Cardiac fibroblast (primary cell): ENCODE measurements at regions not wholly inside any gene's neighbourhood (a gene's known extent, or its start where the extent isn't known, plus 50 kb on each side); places are given as distances from the start of the nearest gene placed in this dataset.

ENCODE experiments used
- DNase-seq, 2 donors: peaks; one replicate each; pipeline versions ENCODE4 v3.0.0 to v3.0.0-alpha.2; 2010; ENCODE audit warnings: low read depth in 2 of 2
- H3K4me3 ChIP-seq, 2 donors: replicated peaks in 1 of 2; 1 replicate in 1 of 2; 2 replicates in 1 of 2; pipeline ENCODE4 v1.5.1; 2011; ENCODE audit warnings: low read depth in 2 of 2, low read length in 2 of 2, mild to moderate bottlenecking in 2 of 2, moderate library complexity in 1 of 2
- CTCF ChIP-seq: IDR thresholded peaks from one replicate; pipeline ENCODE4 v1.5.1; 2011; ENCODE audit warnings: low read depth, mild to moderate bottlenecking, low read length, inconsistent platforms

GRCh38 chr13:30091035-30091434 is 216.3 kb downstream of the KATNAL1 start:
- TF ChIP-seq CTCF, result no peak
- H3K4me3 ChIP-seq, result no peak overlapping the region
- no peak for DNase-seq

- H3K4me3 ChIP-seq, result no peak overlapping the region
- no peak for TF ChIP-seq CTCF
- DNase-seq, result no peak
Observed at GRCh38 chr13:30088312-30088855, 219.0 kb downstream of the KATNAL1 start.

GRCh38 chr13:30085087-30085486 is 222.3 kb downstream of the KATNAL1 start:
- no peak for TF ChIP-seq CTCF
- DNase-seq, result no peak
- no peak overlapping the region for H3K4me3 ChIP-seq

GRCh38 chr13:30082391-30082790 is 225.0 kb downstream of the KATNAL1 start:
- H3K4me3 ChIP-seq, result no peak overlapping the region
- no peak for DNase-seq
- no peak for TF ChIP-seq CTCF

GRCh38 chr13:30081331-30081730 is 226.0 kb downstream of the KATNAL1 start:
- DNase-seq, result no peak
- no peak for TF ChIP-seq CTCF
- H3K4me3 ChIP-seq, result no peak overlapping the region

GRCh38 chr13:30079501-30079900 is 227.8 kb downstream of the KATNAL1 start:
- TF ChIP-seq CTCF, result no peak
- H3K4me3 ChIP-seq, result no peak overlapping the region
- DNase-seq, result no peak

- no peak overlapping the region for H3K4me3 ChIP-seq
- TF ChIP-seq CTCF, result no peak
- no peak for DNase-seq
Observed at GRCh38 chr13:30078059-30078458, 227.6 kb upstream of the UBL3 start.
